HFFc6 (cell line): ENCODE measurements at regions not wholly inside any gene's neighbourhood (a gene's known extent, or its start where the extent isn't known, plus 50 kb on each side); places are given as distances from the start of the nearest gene placed in this dataset.

ENCODE experiments used
- DNase-seq: peaks from one replicate; pipeline ENCODE4 v3.0.0-alpha.2; 2018
- H3K27ac Mint-ChIP-seq: 2 replicates; pipeline ENCODE4 v1.8.0; 2020; ENCODE audit warnings: mild to moderate bottlenecking, mixed read lengths
- H3K27me3 Mint-ChIP-seq: 2 replicates; pipeline ENCODE4 v1.8.0; 2021; ENCODE audit warnings: mild to moderate bottlenecking, moderate library complexity, mixed read lengths; ENCODE audit not compliant: insufficient read depth
- H3K36me3 Mint-ChIP-seq: 2 replicates; pipeline ENCODE4 v1.8.0; 2021; ENCODE audit warnings: low read depth, mixed read lengths
- H3K4me1 Mint-ChIP-seq: 2 replicates; pipeline ENCODE4 v1.8.0; 2020; ENCODE audit warnings: low read depth, mixed read lengths
- H3K4me3 Mint-ChIP-seq: 2 replicates; pipeline ENCODE4 v1.8.0; 2020; ENCODE audit warnings: mild to moderate bottlenecking, moderate library complexity, mixed read lengths
- H3K9me3 Mint-ChIP-seq: 2 replicates; pipeline ENCODE4 v1.8.0; 2020; ENCODE audit warnings: mild to moderate bottlenecking, mixed read lengths
- CTCF ChIP-seq: fragments of 200-600 bp; sonication (generic); IDR thresholded peaks from 2 replicates; pipeline ENCODE4 v1.5.0; 2021; ENCODE audit warnings: antibody characterized with exemption, mild to moderate bottlenecking

GRCh38 chr10:35911954-35912353 lies 269.9 kb upstream of the FZD8 start:
- Mint-ChIP-seq H3K27me3 (peaks cover 2% of the 10 kb centered on the region), H3K36me3 (no peaks in the 10 kb centered on the region), H3K4me3 (peak overlapping the region; percentile 42), H3K27ac (peak overlapping the region; percentile 61; the same call in 1 of the 2 replicates), H3K4me1 (peaks cover 95% of the 10 kb centered on the region), H3K9me3 (no peaks in the 10 kb centered on the region)
- no peak for DNase-seq
- no peak for TF ChIP-seq CTCF

DNA sequence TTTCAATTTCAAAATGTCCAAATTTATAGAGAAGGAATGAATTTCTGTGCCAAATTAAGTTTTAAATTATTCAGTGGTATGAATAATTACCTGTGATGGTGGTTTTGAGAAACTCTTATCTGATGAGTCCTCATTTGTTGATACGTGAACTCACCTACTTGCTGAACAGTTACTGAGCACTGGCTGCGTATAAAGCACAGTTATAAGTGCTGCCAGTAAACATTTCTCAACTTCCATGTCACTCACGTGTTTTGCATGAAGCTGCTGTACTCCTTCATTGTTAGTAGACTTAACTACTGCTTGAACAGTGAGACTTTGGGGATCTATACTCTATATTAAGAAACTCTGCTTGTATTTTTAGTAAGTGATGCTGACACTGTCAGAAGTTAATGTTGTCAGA lies 269.1 kb upstream of the FZD8 start:
- DNase-seq, result no peak
- H3K4me1 Mint-ChIP-seq, result peaks cover 95% of the 10 kb centered on the region
- H3K27ac Mint-ChIP-seq, result peak overlapping the region; percentile 61; the same call in 1 of the 2 replicates
- no peaks in the 10 kb centered on the region for H3K9me3 Mint-ChIP-seq
- no peak overlapping the region; the same call in 1 of the 2 replicates for H3K4me3 Mint-ChIP-seq
- TF ChIP-seq CTCF, result no peak
- no peaks in the 10 kb centered on the region for H3K36me3 Mint-ChIP-seq
- H3K27me3 Mint-ChIP-seq, result peaks cover 3% of the 10 kb centered on the region

DNA sequence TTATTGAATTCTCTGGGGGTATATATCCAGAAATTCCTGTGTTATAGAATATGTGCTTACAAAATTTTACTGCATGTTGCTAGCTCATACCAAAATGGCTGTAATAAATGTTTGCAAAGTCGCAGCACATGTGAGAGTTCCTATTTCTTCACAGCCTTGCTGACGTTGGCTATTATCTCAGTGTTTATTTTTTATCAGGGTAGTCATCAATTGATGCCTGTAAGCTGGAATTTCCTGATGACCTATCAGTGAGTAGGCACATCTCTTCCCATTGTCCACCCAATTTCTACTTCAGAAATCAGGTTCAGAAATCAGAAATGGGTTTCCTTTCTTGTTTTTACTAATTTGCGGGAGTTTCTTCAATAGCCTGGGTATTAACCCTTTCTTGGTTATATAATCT lies 268.1 kb upstream of the FZD8 start:
- peak; percentile 81 for DNase-seq
- Mint-ChIP-seq H3K4me3 (peak overlapping the region; percentile 53), H3K9me3 (no peaks in the 10 kb centered on the region), H3K36me3 (peaks cover 6% of the 10 kb centered on the region; the same call in 1 of the 2 replicates), H3K4me1 (peaks cover 88% of the 10 kb centered on the region), H3K27ac (peak overlapping the region; percentile 80), H3K27me3 (peaks cover 3% of the 10 kb centered on the region)
- no peak for TF ChIP-seq CTCF

- no peak for TF ChIP-seq CTCF
- peaks cover 77% of the 10 kb centered on the region for H3K4me1 Mint-ChIP-seq
- no peak overlapping the region for H3K4me3 Mint-ChIP-seq
- peaks cover 3% of the 10 kb centered on the region for H3K27me3 Mint-ChIP-seq
- no peaks in the 10 kb centered on the region for H3K9me3 Mint-ChIP-seq
- no peak for DNase-seq
- H3K36me3 Mint-ChIP-seq, result peaks cover 6% of the 10 kb centered on the region; the same call in 1 of the 2 replicates
- H3K27ac Mint-ChIP-seq, result peak overlapping the region; percentile 80
Measured at GRCh38 chr10:35909121-35909720, 267.1 kb upstream of the FZD8 start.

GRCh38 chr10:35908451-35908850 lies 266.4 kb upstream of the FZD8 start:
- TF ChIP-seq CTCF, result no peak
- Mint-ChIP-seq H3K27ac (no peak overlapping the region; the same call in 1 of the 2 replicates), H3K4me1 (peaks cover 70% of the 10 kb centered on the region), H3K27me3 (peaks cover 3% of the 10 kb centered on the region), H3K36me3 (peaks cover 6% of the 10 kb centered on the region; the same call in 1 of the 2 replicates), H3K9me3 (no peaks in the 10 kb centered on the region), H3K4me3 (no peak overlapping the region)
- DNase-seq, result no peak
